Activated CD8-positive, alpha-beta T cell treated with anti-CD3 and anti-CD28 coated beads for 36 hours (primary cell): ENCODE measurements at regions not wholly inside any gene's neighbourhood (a gene's known extent, or its start where the extent isn't known, plus 50 kb on each side); places are given as distances from the start of the nearest gene placed in this dataset.

Experiments
- ATAC-seq: fragments of 200-7000 bp; cut with Tn5 transposase; one replicate; pipeline ENCODE4 v1.10.0; 2021; ENCODE audit warnings: mild to moderate bottlenecking, moderate library complexity
- CTCF ChIA-PET: fragments of 350-600 bp; sonication (Branson Sonifier 250); formaldehyde crosslinking; loops from one replicate; lab custom pipeline; 2021; ENCODE audit warnings: antibody characterized with exemption; lab: Charles Lee
- POLR2A ChIA-PET: fragments of 350-600 bp; sonication (Branson Sonifier 250); formaldehyde crosslinking; loops from one replicate; lab custom pipeline; 2021; ENCODE audit warnings: antibody characterized with exemption; lab: Charles Lee
- DNase-seq: peaks from one replicate; pipeline ENCODE4 v3.0.0-alpha.2; 2020
- H3K27ac Mint-ChIP-seq: one replicate; pipeline ENCODE4 v1.8.0; 2021; ENCODE audit warnings: mild to moderate bottlenecking, mixed read lengths
- H3K27me3 Mint-ChIP-seq: one replicate; pipeline ENCODE4 v1.8.0; 2021; ENCODE audit warnings: mixed read lengths
- H3K36me3 Mint-ChIP-seq: one replicate; pipeline ENCODE4 v1.8.0; 2021; ENCODE audit warnings: low read depth, mixed read lengths
- H3K4me1 Mint-ChIP-seq: one replicate; pipeline ENCODE4 v1.8.0; 2021; ENCODE audit warnings: low read depth, mixed read lengths
- H3K4me3 Mint-ChIP-seq: one replicate; pipeline ENCODE4 v1.8.0; 2021; ENCODE audit warnings: mild to moderate bottlenecking, moderate library complexity, mixed read lengths
- H3K9me3 Mint-ChIP-seq: one replicate; pipeline ENCODE4 v1.8.0; 2021; ENCODE audit warnings: mixed read lengths
- CTCF ChIP-seq: fragments of 200-600 bp; IDR thresholded peaks from one replicate; pipeline ENCODE4 v1.8.0; 2022; ENCODE audit warnings: antibody characterized with exemption, mild to moderate bottlenecking
- intact Hi-C: fragments of 100-400 bp; cut with micrococcal nuclease; formaldehyde crosslinking; loops from one replicate; pipeline ENCODE4 v1.10.0; 2022

DNA sequence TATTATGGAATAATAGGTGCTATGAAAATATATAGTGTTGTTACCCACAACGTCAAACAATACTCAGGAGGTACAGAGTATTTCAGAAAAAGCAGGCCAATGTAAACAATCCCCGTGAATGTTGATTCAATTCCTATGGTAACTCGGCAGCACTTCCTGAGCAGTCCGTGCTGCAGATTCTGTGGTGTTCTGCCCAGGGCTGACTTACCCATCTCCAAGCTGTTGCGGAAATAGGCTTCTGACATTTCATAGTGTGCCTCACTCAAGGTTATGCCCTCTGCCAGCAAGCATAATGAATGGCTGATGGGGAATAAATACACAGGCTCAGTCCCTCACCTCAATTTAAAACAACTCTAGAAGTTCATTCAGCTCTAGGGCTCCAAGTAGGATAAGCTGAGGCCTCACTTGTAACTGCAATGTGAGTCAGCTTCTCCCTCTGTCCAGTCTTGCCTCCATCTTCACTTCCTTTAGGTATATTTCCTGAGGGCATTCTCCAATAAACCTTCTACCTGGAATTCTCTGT, 177.6 kb downstream of the GNAI1 start:
- ATAC-seq (peak; percentile 57), DNase-seq (peak; percentile 6)
- H3K27ac Mint-ChIP-seq, result no peak overlapping the region
- H3K4me3 Mint-ChIP-seq, result no peak overlapping the region
- no peak for TF ChIP-seq CTCF
- no peaks in the 10 kb centered on the region for H3K36me3 Mint-ChIP-seq
- H3K9me3 Mint-ChIP-seq, result peaks cover 3% of the 10 kb centered on the region
- H3K27me3 Mint-ChIP-seq, result no peaks in the 10 kb centered on the region
- ChIA-PET CTCF (no interaction called here), POLR2A (no interaction called here)
- peaks cover 11% of the 10 kb centered on the region for H3K4me1 Mint-ChIP-seq
- intact Hi-C loops, result no loop called here

DNA sequence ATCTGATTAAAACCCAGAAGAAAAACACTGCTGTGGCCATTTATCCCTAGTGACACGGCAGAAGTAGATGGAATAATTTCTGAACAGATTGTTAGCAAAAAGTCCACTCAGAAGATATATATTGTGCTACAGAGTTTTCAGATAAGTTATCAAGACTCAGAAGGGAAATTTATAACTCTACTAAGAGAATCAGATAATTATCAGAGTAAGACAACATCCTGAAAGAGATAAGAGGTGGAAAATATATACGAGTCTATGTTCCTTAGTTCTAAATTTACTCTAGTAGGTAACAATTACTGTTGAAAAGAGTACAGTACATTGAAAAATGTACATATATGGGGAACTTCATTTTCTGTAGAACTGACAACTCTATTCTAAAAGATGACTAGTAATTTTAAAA, 176.7 kb downstream of the GNAI1 start:
- DNase-seq (no peak), ATAC-seq (no peak)
- Mint-ChIP-seq H3K4me1 (peaks cover 11% of the 10 kb centered on the region), H3K4me3 (no peak overlapping the region), H3K27me3 (no peaks in the 10 kb centered on the region), H3K27ac (no peak overlapping the region), H3K9me3 (peaks cover 5% of the 10 kb centered on the region), H3K36me3 (no peaks in the 10 kb centered on the region)
- ChIA-PET POLR2A (no interaction called here), CTCF (no interaction called here)
- intact Hi-C loops, result no loop called here
- TF ChIP-seq CTCF, result no peak

DNA sequence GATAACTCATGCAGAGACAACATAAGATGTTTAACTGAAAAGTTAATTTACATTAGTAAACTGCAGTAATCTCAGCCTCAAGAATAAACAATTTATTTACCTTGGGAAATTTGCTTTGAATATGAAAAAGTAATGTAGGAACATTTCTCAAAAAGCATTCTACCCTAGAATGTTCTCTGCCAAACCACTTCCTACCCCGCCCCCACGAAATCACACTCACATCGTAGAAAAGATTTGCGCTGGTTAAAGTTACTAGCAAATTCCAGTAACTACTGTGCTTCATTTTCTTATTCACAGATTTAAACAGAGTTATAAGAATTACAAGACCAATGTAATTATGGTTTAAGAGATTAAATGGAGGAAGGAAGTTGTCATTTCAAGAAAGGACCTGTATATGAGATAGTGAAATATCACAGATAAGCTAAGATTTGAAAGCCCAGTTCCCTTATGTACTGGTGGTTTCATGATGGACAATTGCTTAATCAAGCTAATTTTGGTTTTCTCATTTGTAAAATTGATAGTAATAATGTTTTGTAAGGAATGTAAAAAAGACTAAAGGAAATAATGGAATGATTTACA, 175.4 kb downstream of the GNAI1 start:
- POLR2A ChIA-PET, result no interaction called here
- CTCF ChIA-PET, result no interaction called here
- intact Hi-C loops, result no loop called here
- DNase-seq (peak; percentile 53), ATAC-seq (no peak)
- peaks cover 5% of the 10 kb centered on the region for H3K9me3 Mint-ChIP-seq
- no peak overlapping the region for H3K27ac Mint-ChIP-seq
- H3K4me1 Mint-ChIP-seq, result peaks cover 11% of the 10 kb centered on the region
- no peaks in the 10 kb centered on the region for H3K36me3 Mint-ChIP-seq
- H3K4me3 Mint-ChIP-seq, result no peak overlapping the region
- TF ChIP-seq CTCF, result no peak
- no peaks in the 10 kb centered on the region for H3K27me3 Mint-ChIP-seq

GRCh38 chr7:80309377-80309776, 174.7 kb downstream of the GNAI1 start:
- Mint-ChIP-seq H3K27me3 (no peaks in the 10 kb centered on the region), H3K4me3 (no peak overlapping the region), H3K4me1 (peaks cover 11% of the 10 kb centered on the region), H3K9me3 (peaks cover 5% of the 10 kb centered on the region), H3K27ac (peak overlapping the region; percentile 36), H3K36me3 (no peaks in the 10 kb centered on the region)
- ATAC-seq, result peak; percentile 75
- peak; percentile 24 for DNase-seq
- CTCF ChIA-PET, result no interaction called here
- intact Hi-C loops, result no loop called here
- POLR2A ChIA-PET, result no interaction called here
- TF ChIP-seq CTCF, result no peak

DNA sequence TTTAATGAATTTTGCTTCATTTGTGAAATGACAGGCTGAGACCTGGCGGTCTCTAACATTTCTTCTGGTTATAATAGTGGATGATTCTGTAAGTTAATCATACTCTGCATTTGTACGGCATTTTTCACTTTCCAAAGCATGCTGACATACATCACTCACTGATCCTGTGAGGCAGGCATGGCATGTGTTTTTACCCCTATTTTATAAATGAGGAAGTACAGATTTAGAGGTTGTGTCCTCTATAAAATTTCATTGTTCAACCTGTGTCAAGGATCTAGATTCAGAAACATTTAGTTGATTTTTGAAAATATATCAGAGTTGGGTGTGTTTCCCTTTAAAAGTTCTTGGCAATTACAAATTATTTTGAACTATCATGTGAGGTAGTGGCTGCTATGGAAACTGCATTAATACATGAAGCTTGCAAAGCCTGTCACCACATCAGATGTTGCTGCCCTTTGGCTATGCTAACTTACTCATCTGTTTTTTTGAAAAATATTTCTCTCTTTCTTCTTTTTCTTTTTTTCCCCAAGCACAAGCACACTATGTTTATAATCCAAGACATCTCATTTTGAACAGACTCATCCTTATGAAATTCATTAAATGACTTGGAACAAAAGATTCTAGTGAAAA, 172.7 kb downstream of the GNAI1 start:
- ChIA-PET CTCF (no interaction called here), POLR2A (no interaction called here)
- Mint-ChIP-seq H3K9me3 (peaks cover 5% of the 10 kb centered on the region), H3K4me3 (no peak overlapping the region), H3K4me1 (peaks cover 11% of the 10 kb centered on the region), H3K36me3 (no peaks in the 10 kb centered on the region), H3K27ac (no peak overlapping the region), H3K27me3 (peaks cover 2% of the 10 kb centered on the region)
- TF ChIP-seq CTCF, result no peak
- intact Hi-C loops, result no loop called here
- no peak for DNase-seq
- ATAC-seq, result no peak
